ENCODE measurements at regions not wholly inside any gene's neighbourhood (a gene's known extent, or its start where the extent isn't known, plus 50 kb on each side); places are given as distances from the start of the nearest gene placed in this dataset.

GRCh38 chr9:105841562-105841961, 147.2 kb downstream of the TMEM38B start:
- no peak for TF ChIP-seq POLR2AphosphoS5 (IDR thresholded peaks at IDR 0.05; ENCODE audit: low read depth, low read length)
- TF ChIP-seq REST (IDR thresholded peaks at IDR 0.05; ENCODE audit: insufficient read depth in 1 of 2, low read depth in 2 of 2, low read length in 2 of 2), result no peak
- no peak for TF ChIP-seq TAF1 (IDR thresholded peaks at IDR 0.05; ENCODE audit: borderline replicate concordance, insufficient read depth, low read length)
- TF ChIP-seq SIN3A (IDR thresholded peaks at IDR 0.05; ENCODE audit: borderline replicate concordance, insufficient read depth, low read length), result no peak
- TF ChIP-seq FOXP2 (optimal IDR thresholded peaks at IDR 0.05; ENCODE audit: borderline replicate concordance, extremely low read depth, extremely low read length, insufficient read depth), result no peak

Measured in PFSK-1 (cell line).